ENCODE measurements at regions not wholly inside any gene's neighbourhood (a gene's known extent, or its start where the extent isn't known, plus 50 kb on each side); places are given as distances from the start of the nearest gene placed in this dataset.

DNA sequence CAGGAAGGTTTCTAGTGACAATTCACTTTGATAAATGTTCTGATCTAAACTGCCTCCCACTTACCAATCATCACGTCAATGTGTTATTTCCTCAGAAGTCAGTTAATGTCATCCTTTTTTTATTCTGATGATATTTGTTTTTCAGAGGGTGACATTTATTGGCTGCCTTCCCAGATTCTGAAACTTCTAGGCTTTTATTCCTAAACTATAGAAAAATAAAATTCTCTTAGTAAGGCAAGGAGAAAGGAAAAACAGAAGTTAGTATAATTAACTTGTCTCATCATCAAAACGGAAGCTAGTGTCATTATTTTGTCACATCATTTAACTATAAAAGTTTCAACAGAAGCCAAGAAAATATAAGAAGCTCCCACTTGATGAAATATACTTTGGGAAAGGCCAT, 100.0 kb upstream of the C3orf80 start:
- H3K9me3 ChIP-seq (ENCODE audit: low read length) = no peaks in the 10 kb centered on the region
- H3K36me3 ChIP-seq (replicated peaks in 1 of 2; ENCODE audit: control insufficient read depth in 1 of 2, insufficient read depth in 2 of 2, low read length in 2 of 2) = no peaks in the 10 kb centered on the region
- H3K27me3 ChIP-seq (ENCODE audit: control insufficient read depth in 1 of 2, insufficient read depth in 2 of 2, low read length in 2 of 2) = no peaks in the 10 kb centered on the region
- H2AFZ ChIP-seq (ENCODE audit: low read length) = no peak overlapping the region
- BruUV-seq (replicated peaks) = no TSS peak
- CTCF ChIA-PET (ENCODE audit: low intra/inter-chr PET ratio, low total read pairs) = no interaction called here
- WGBS (ENCODE audit: low lambda C conversion rate) = 20% methylated on average over 2 of the region's 2 CpGs
- H3K4me2 ChIP-seq (ENCODE audit: low read depth, low read length) = no peak overlapping the region
- no peak overlapping the region for H3K9ac ChIP-seq (ENCODE audit: insufficient read depth, low read depth, low read length)
- FAIRE-seq = no peak
- H4K20me1 ChIP-seq (ENCODE audit: insufficient read depth, low read length) = no peaks in the 10 kb centered on the region
- H3K79me2 ChIP-seq (ENCODE audit: insufficient read depth, low read length) = no peaks in the 10 kb centered on the region
- H3K4me3 ChIP-seq (replicated peaks in 1 of 3; ENCODE audit: insufficient read depth in 1 of 3, low read depth in 2 of 3, low read length in 3 of 3) = no peak overlapping the region
- no peaks in the 10 kb centered on the region for H3K4me1 ChIP-seq (ENCODE audit: insufficient read depth, low read length)
- POLR2A ChIA-PET = no interaction called here
- DNase-seq (ENCODE audit: low spot score) = no peak
- in situ Hi-C loops (cut with HindIII; ENCODE audit: extremely low pct_ligation_motif_present, low pct_unique_long_range_greater_than_20kb) = no loop called here
- intact Hi-C loops (cut with micrococcal nuclease; ENCODE audit: unreplicated experiment) = no loop called here
- no peak for ATAC-seq
- H3K27ac ChIP-seq (ENCODE audit: extremely low read length, insufficient read depth, low read length) = no peak overlapping the region
- TF ChIP-seq WIZ (CRISPR knock-in tag; IDR thresholded peaks at IDR 0.05) (no peak), ZNF414 (CRISPR knock-in tag; IDR thresholded peaks at IDR 0.05) (no peak), ATF5 (CRISPR knock-in tag; IDR thresholded peaks at IDR 0.05; ENCODE audit: low read depth) (no peak), KMT2B (CRISPR knock-in tag; IDR thresholded peaks at IDR 0.05) (no peak), HIVEP1 (CRISPR knock-in tag; IDR thresholded peaks at IDR 0.05) (no peak), ZBTB10 (CRISPR knock-in tag; IDR thresholded peaks at IDR 0.05; ENCODE audit: borderline replicate concordance) (no peak), XBP1 (CRISPR knock-in tag; IDR thresholded peaks at IDR 0.05) (no peak), ZBTB46 (CRISPR knock-in tag; IDR thresholded peaks at IDR 0.05; ENCODE audit: borderline replicate concordance) (no peak), ZFX (CRISPR knock-in tag; IDR thresholded peaks at IDR 0.05; ENCODE audit: low read depth) (no peak), ZNF674 (CRISPR knock-in tag; IDR thresholded peaks at IDR 0.05; ENCODE audit: low read depth) (no peak)
- TF ChIP-seq, protein P1, sequence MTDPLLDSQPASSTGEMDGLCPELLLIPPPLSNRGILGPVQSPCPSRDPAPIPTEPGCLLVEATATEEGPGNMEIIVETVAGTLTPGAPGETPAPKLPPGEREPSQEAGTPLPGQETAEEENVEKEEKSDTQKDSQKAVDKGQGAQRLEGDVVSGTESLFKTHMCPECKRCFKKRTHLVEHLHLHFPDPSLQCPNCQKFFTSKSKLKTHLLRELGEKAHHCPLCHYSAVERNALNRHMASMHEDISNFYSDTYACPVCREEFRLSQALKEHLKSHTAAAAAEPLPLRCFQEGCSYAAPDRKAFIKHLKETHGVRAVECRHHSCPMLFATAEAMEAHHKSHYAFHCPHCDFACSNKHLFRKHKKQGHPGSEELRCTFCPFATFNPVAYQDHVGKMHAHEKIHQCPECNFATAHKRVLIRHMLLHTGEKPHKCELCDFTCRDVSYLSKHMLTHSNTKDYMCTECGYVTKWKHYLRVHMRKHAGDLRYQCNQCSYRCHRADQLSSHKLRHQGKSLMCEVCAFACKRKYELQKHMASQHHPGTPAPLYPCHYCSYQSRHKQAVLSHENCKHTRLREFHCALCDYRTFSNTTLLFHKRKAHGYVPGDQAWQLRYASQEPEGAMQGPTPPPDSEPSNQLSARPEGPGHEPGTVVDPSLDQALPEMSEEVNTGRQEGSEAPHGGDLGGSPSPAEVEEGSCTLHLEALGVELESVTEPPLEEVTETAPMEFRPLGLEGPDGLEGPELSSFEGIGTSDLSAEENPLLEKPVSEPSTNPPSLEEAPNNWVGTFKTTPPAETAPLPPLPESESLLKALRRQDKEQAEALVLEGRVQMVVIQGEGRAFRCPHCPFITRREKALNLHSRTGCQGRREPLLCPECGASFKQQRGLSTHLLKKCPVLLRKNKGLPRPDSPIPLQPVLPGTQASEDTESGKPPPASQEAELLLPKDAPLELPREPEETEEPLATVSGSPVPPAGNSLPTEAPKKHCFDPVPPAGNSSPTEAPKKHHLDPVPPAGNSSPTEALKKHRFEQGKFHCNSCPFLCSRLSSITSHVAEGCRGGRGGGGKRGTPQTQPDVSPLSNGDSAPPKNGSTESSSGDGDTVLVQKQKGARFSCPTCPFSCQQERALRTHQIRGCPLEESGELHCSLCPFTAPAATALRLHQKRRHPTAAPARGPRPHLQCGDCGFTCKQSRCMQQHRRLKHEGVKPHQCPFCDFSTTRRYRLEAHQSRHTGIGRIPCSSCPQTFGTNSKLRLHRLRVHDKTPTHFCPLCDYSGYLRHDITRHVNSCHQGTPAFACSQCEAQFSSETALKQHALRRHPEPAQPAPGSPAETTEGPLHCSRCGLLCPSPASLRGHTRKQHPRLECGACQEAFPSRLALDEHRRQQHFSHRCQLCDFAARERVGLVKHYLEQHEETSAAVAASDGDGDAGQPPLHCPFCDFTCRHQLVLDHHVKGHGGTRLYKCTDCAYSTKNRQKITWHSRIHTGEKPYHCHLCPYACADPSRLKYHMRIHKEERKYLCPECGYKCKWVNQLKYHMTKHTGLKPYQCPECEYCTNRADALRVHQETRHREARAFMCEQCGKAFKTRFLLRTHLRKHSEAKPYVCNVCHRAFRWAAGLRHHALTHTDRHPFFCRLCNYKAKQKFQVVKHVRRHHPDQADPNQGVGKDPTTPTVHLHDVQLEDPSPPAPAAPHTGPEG (CRISPR knock-in tag; IDR thresholded peaks at IDR 0.05) = no peak
- TF ChIP-seq, protein P2, sequence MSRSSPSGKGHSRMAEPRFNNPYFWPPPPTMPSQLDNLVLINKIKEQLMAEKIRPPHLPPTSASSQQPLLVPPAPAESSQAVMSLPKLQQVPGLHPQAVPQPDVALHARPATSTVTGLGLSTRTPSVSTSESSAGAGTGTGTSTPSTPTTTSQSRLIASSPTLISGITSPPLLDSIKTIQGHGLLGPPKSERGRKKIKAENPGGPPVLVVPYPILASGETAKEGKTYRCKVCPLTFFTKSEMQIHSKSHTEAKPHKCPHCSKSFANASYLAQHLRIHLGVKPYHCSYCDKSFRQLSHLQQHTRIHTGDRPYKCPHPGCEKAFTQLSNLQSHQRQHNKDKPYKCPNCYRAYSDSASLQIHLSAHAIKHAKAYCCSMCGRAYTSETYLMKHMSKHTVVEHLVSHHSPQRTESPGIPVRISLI (CRISPR knock-in tag; IDR thresholded peaks at IDR 0.05; ENCODE audit: borderline replicate concordance) = no peak
